GM19023 (cell line): ENCODE measurements at regions not wholly inside any gene's neighbourhood (a gene's known extent, or its start where the extent isn't known, plus 50 kb on each side); places are given as distances from the start of the nearest gene placed in this dataset.
"Not testable (repeated sequence)": the region's sequence is repeated elsewhere in the genome, so short reads cannot be mapped to it uniquely, and the experiment has no call there.

Experiments
- ATAC-seq: cut with Tn5 transposase; IDR thresholded peaks from one replicate; pipeline ENCODE4 v1.9.1; 2021; ENCODE audit warnings: mild to moderate bottlenecking, moderate library complexity; ENCODE audit not compliant: unreplicated experiment

DNA sequence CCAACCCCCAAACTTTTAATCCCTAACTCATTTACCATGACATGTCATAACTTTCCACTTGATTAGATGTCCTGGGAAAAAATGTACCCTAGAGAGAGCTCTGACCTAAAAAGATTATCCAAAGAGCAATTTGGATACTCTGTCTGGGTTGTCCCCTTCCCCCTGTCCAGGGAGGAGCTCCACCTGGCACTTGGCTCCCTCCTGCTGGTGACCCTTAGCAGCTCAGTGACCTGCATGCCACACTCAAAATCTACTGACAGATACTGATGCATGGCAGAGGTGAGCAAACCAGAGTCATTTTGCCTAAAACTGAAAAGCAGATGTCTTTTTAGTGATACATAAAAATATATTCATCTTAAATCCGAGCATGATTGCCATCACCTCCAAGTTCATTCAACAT is 442.3 kb upstream of the CHRM3 start:
- no peak for ATAC-seq

GRCh38 chr1:238927899-238928298 is 458.5 kb upstream of the CHRM3 start:
- ATAC-seq = no peak

- no peak for ATAC-seq
Observed at GRCh38 chr1:238916828-238917227, 469.5 kb upstream of the CHRM3 start.

DNA sequence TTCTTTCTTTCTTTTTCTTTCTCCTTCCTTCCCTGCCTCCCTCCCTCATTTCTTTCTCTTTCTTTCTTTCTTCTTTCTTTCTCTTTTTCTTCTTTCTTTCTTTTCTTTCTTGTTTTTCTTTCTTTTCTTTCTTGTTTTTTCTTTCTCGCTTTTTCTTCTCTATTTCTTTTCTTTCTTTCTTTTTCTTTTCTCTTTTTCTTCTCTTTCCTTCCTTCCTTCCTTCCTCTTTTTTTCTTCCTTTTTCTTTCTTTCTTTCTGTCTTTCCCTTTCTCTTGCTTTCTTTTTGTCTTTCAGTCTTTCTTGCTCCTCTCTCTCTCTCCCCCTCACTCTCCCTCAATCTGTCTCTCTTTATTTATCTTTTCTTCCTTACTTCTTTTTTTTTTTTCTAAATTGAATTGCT is 472.0 kb upstream of the CHRM3 start:
- ATAC-seq = no peak

DNA sequence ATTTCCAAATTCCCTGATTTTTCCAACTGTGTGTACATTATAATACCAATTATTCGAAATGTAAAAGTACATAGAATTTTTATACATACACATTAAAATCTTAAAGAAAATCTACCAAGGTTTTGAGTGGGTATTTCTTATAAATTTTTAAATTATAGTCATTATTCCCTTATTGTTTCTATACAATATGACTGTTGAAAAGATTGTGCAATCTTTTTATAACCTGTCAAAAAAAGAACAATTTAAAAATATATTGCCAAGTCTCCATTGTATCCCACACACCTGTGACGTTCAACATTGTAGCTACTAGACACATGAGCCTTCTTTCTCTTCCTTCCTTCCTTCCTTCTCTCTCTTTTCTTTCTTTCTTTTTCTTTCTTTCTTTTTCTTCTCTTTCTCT is 473.2 kb upstream of the CHRM3 start:
- no peak for ATAC-seq

- ATAC-seq = no peak
Observed at GRCh38 chr1:238912148-238912547, 474.2 kb upstream of the CHRM3 start.

DNA sequence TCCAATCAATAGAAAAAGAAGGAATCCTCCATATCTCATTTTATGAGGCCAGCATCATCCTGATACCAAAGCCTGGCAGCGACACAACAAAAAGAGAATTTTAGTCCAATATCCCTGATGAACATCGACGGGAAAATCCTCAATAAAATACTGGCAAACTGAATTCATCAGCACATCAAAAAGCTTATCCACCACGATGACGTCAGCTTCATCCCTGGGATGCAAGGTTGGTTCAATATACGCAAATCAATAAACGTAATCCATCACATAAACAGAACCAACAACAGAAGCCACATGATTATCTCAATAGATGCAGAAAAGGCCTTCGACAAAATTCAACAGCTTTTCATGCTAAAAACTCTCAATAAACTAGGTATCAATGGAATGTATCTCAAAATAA is 483.6 kb upstream of the CHRM3 start:
- ATAC-seq = not testable (repeated sequence)

GRCh38 chr1:238900334-238900865 is 486.0 kb upstream of the CHRM3 start:
- no peak for ATAC-seq

DNA sequence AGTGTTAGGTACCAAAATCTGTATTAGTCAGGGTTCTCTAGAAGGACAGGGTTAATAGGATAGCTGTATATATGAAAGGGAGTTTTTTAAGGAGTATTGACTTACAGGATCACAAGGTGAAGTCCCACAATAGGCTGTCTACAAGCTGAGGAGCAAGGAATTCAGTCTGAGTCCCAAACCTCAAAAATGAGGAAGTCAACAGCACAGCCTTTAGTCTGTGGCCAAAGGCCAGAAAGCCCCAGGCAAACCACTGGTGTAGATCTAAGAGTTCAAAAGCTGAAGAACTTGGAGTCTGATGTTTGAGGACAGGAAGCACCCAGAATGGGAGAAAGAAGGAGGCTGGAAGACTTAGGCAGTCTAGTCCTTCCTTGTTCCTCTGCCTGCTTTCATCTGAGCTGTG is 487.5 kb upstream of the CHRM3 start:
- ATAC-seq = no peak

GRCh38 chr1:238895911-238896310 is 490.5 kb upstream of the CHRM3 start:
- ATAC-seq = no peak

GRCh38 chr1:238892612-238893011 is 493.8 kb upstream of the CHRM3 start:
- no peak for ATAC-seq

GRCh38 chr1:238861342-238862066 is 524.9 kb upstream of the CHRM3 start:
- ATAC-seq = no peak

- no peak for ATAC-seq
Observed at GRCh38 chr1:238833919-238834318, 552.4 kb upstream of the CHRM3 start.

GRCh38 chr1:238832106-238832505 is 554.3 kb upstream of the CHRM3 start:
- ATAC-seq = no peak

GRCh38 chr1:238830036-238830611 is 556.2 kb upstream of the CHRM3 start:
- ATAC-seq = no peak

- ATAC-seq = no peak
Observed at GRCh38 chr1:238826891-238827290, 559.5 kb upstream of the CHRM3 start.

DNA sequence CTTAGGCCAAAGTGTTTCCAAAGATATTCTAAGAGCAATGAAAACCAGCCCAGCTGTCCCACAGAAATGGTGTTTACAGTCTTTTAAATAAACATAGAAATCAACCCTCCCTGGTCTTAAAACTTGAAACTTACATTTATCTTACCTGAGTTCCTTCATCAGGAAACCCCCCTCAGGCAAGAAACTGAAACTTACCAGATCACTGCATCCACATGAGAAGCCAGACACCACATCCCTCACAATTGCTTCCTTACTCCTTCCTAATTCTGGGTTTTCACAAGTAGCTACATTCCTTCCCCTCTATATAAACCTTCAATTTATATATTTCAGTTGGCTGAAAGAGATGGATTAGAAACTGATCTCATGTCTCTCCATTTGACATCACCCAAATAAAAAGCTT is 563.0 kb upstream of the CHRM3 start:
- ATAC-seq = no peak

DNA sequence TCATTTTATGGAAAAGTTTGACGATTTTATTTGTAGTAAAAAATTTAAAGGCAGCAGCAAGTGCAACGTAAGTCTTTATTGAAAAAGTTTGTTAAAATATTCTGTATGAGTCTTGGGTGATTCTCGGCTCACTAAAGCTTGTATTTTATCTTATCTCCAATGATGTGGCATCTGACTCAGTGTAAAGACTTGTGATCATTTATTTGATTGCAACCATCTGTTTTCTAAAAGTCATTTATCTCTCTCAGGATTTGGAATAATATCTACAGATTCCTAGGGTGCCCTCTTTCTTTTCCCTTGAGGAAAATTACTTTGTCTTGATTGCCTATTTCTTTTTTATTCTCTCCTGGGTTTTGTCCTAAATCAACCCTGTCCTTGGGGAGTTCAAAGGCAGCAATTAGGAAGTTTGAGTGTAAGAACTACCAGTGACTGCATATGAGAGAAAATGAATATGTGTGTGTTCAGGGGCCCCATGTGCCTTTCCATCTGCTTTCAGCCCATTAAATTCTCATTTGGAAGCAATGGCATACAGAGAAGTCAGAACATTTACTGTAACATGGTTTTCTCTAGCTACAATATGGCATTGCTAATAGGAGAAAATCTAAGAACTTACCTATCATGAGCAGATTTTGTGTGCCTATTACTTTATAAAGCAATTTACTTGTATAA is 575.0 kb upstream of the CHRM3 start:
- no peak for ATAC-seq

GRCh38 chr1:238790882-238791281 is 595.5 kb upstream of the CHRM3 start:
- ATAC-seq = no peak

DNA sequence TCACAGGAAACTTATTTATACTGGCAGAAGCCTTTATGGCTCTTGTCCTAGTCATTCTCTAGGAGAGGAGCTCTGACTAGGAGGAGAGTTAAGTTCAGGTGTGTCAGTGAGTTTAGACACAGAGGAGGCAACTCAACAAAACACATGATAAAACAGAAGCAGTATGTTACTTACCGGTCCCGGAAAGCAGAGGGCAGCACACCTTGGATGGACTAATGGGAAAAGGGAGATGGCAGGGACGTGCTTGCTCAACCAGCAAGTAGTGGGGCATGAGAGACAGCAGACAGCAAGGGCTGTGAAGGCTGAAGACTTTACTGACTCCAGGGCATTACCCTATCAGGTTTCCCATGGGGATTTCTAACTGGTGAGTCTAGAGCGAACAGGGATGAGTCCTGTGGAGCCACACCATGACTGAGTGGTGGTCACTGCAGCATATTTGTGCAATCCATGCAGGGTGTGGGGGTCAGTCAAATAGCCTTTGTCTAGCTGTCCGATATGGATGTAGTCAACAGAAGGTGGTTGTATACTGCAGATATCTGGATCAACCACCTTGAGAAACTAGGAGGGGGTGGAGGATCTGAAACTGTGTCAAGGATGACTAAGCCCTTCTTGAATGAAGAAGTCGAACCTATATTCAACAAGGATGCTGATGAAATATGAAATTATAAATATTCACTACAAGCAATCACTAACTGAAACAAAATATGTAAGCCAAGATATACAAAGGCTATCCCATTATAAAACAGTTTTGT is 596.3 kb upstream of the CHRM3 start:
- no peak for ATAC-seq

- no peak for ATAC-seq
Observed at GRCh38 chr1:238787471-238787870, 598.9 kb upstream of the CHRM3 start.
